B cell (primary cell): ENCODE measurements at regions not wholly inside any gene's neighbourhood (a gene's known extent, or its start where the extent isn't known, plus 50 kb on each side); places are given as distances from the start of the nearest gene placed in this dataset.

ENCODE experiments used
- ATAC-seq: fragments of 200-7000 bp; cut with Tn5 transposase; one replicate; pipeline ENCODE4 v1.10.0; 2021; ENCODE audit warnings: low read depth, mild to moderate bottlenecking, moderate number of reproducible peaks, moderate library complexity
- CTCF ChIA-PET: fragments of 350-600 bp; sonication (Branson Sonifier 250); formaldehyde crosslinking; loops from one replicate; lab custom pipeline; 2021; ENCODE audit warnings: antibody characterized with exemption, inconsistent platforms; lab: Charles Lee
- POLR2A ChIA-PET: fragments of 350-600 bp; sonication (Branson Sonifier 250); formaldehyde crosslinking; loops from one replicate; lab custom pipeline; 2021; ENCODE audit warnings: antibody characterized with exemption; lab: Charles Lee
- DNase-seq: peaks from one replicate; pipeline ENCODE4 v3.0.0; 2013
- H2AFZ ChIP-seq: 2 replicates; pipeline ENCODE4 v1.6.1; 2012; ENCODE audit warnings: mild to moderate bottlenecking, low read depth, low read length; ENCODE audit not compliant: insufficient read depth, poor library complexity, severe bottlenecking
- H3K27ac ChIP-seq, 2 donors: 1 replicate in 1 of 2; 2 replicates in 1 of 2; pipeline ENCODE4 v1.5.1; 2012 to 2013; ENCODE audit warnings: low read length in 2 of 2, mild to moderate bottlenecking in 2 of 2, moderate library complexity in 1 of 2
- H3K27me3 ChIP-seq, 4 experiments: fragments of 200-600 bp in 1 of 4; sonication (generic) in 1 of 4; replicated peaks in 1 of 4; 1 replicate in 2 of 4; 2 replicates in 2 of 4; pipeline versions ENCODE4 v1.6.1 to v1.7.0; 2013 to 2016; ENCODE audit warnings: low read length in 3 of 4, mild to moderate bottlenecking in 2 of 4, mixed read lengths in 1 of 4, moderate library complexity in 1 of 4; ENCODE audit not compliant: insufficient read depth in 4 of 4, control insufficient read depth in 3 of 4; ENCODE audit errors: control extremely low read depth in 1 of 4
- H3K36me3 ChIP-seq, 2 experiments: replicated peaks in 1 of 2; 1 replicate in 1 of 2; 2 replicates in 1 of 2; pipeline versions ENCODE4 v1.6.1 to v1.7.1; 2013; ENCODE audit warnings: low read length in 1 of 2; ENCODE audit not compliant: insufficient read depth in 2 of 2, control insufficient read depth in 1 of 2; ENCODE audit errors: control extremely low read depth in 1 of 2, extremely low read depth in 1 of 2
- H3K4me1 ChIP-seq, 2 donors: fragments of 200-600 bp in 1 of 2; sonication (generic) in 1 of 2; 1 replicate in 1 of 2; 2 replicates in 1 of 2; pipeline versions ENCODE4 v1.5.1 to v1.6.1; 2013 to 2017; ENCODE audit warnings: low read length in 2 of 2; ENCODE audit not compliant: control insufficient read depth in 2 of 2, insufficient read depth in 2 of 2
- H3K4me2 ChIP-seq: replicated peaks from 2 replicates; pipeline ENCODE3; 2012; ENCODE audit warnings: mild to moderate bottlenecking, low read depth, low read length; ENCODE audit not compliant: poor library complexity, severe bottlenecking
- H3K4me3 ChIP-seq, 5 experiments: fragments of 200-600 bp in 1 of 5; sonication (generic) in 1 of 5; 1 replicate in 3 of 5; 2 replicates in 2 of 5; pipeline versions ENCODE4 v1.5.1 to v1.7.0; 2011 to 2016; ENCODE audit warnings: low read length in 4 of 5, mild to moderate bottlenecking in 4 of 5, low read depth in 2 of 5, control low read depth in 1 of 5, moderate library complexity in 1 of 5; ENCODE audit not compliant: insufficient read depth in 1 of 5; ENCODE audit errors: control extremely low read depth in 1 of 5, extremely low read depth in 1 of 5
- H3K79me2 ChIP-seq: fragments of 200-600 bp; sonication (generic); one replicate; pipeline ENCODE4 v1.6.0; 2016; ENCODE audit warnings: low read length; ENCODE audit not compliant: control insufficient read depth, insufficient read depth
- H3K9ac ChIP-seq: fragments of 200-600 bp; sonication (generic); 2 replicates; pipeline ENCODE4 v1.6.1; 2017; ENCODE audit warnings: mild to moderate bottlenecking, low read length, moderate library complexity
- H3K9me3 ChIP-seq, 3 donors: one replicate each; pipeline versions ENCODE4 v1.6.1 to v1.7.1; 2013; ENCODE audit warnings: low read length in 2 of 3; ENCODE audit not compliant: control insufficient read depth in 2 of 3, insufficient read depth in 1 of 3; ENCODE audit errors: control extremely low read depth in 1 of 3
- H4K20me1 ChIP-seq: 2 replicates; pipeline ENCODE4 v1.6.0; 2012; ENCODE audit warnings: mild to moderate bottlenecking, low read length; ENCODE audit not compliant: insufficient read depth, control insufficient read depth, poor library complexity, severe bottlenecking
- H3K27ac Mint-ChIP-seq: one replicate; pipeline ENCODE4 v1.8.0; 2021; ENCODE audit warnings: mixed read lengths
- H3K27me3 Mint-ChIP-seq: one replicate; pipeline ENCODE4 v1.8.0; 2021; ENCODE audit warnings: mixed read lengths
- H3K4me1 Mint-ChIP-seq: one replicate; pipeline ENCODE4 v1.8.0; 2021; ENCODE audit warnings: mixed read lengths
- H3K4me3 Mint-ChIP-seq: one replicate; pipeline ENCODE4 v1.8.0; 2021; ENCODE audit warnings: mixed read lengths
- H3K9me3 Mint-ChIP-seq: one replicate; pipeline ENCODE4 v1.8.0; 2022; ENCODE audit warnings: mixed read lengths; ENCODE audit not compliant: insufficient read depth
- CTCF ChIP-seq: fragments of 200-600 bp; IDR thresholded peaks from one replicate; pipeline ENCODE4 v1.8.0; 2022; ENCODE audit warnings: antibody characterized with exemption, mild to moderate bottlenecking
- EZH2 ChIP-seq: IDR thresholded peaks from 2 replicates; pipeline ENCODE4 v1.6.1; 2012; ENCODE audit warnings: borderline replicate concordance, low read depth, mild to moderate bottlenecking, moderate library complexity, low read length; ENCODE audit not compliant: insufficient read depth, poor library complexity, severe bottlenecking
- WGBS: methylation state at CpG from one replicate; pipeline ENCODE4 v1.1.5; 2013; ENCODE audit warnings: missing lambda C conversion rate; ENCODE audit not compliant: insufficient coverage; 5-methylcytosine and 5-hydroxymethylcytosine counted together
- intact Hi-C: fragments of 100-400 bp; cut with micrococcal nuclease; formaldehyde crosslinking; loops from one replicate; pipeline ENCODE4 v1.10.0; 2022

GRCh38 chr5:126265917-126266316 is 157.3 kb upstream of the GRAMD2B start:
- Mint-ChIP-seq H3K4me3 (no peak overlapping the region), H3K27me3 (no peaks in the 10 kb centered on the region), H3K9me3 (no peaks in the 10 kb centered on the region), H3K4me1 (no peaks in the 10 kb centered on the region), H3K27ac (no peak overlapping the region)
- H3K36me3 ChIP-seq = no peaks in the 10 kb centered on the region
- CTCF ChIA-PET = no interaction called here
- no peak overlapping the region for H3K4me2 ChIP-seq
- TF ChIP-seq CTCF (no peak), EZH2 (no peak)
- H3K27ac ChIP-seq = no peak overlapping the region
- H3K4me1 ChIP-seq = no peaks in the 10 kb centered on the region
- no peak overlapping the region for H2AFZ ChIP-seq
- intact Hi-C loops = no loop called here
- no peak overlapping the region for H3K4me3 ChIP-seq
- whole genome bisulfite sequencing = 53% methylated on average over 3 of the region's 4 CpGs
- DNase-seq (no peak), ATAC-seq (no peak)
- POLR2A ChIA-PET = no interaction called here
- no peak overlapping the region for H3K9ac ChIP-seq
- H4K20me1 ChIP-seq = no peaks in the 10 kb centered on the region
- H3K9me3 ChIP-seq = peaks cover 0 to 5% (median 0%) of the 10 kb centered on the region in 3 donors
- no peaks in the 10 kb centered on the region for H3K79me2 ChIP-seq
- no peaks in the 10 kb centered on the region for H3K27me3 ChIP-seq

- H3K9me3 Mint-ChIP-seq = no peaks in the 10 kb centered on the region
- CTCF ChIA-PET = no interaction called here
- WGBS = no CpG with 5 or more reads among the region's 4 CpGs
These were observed 155.8 kb upstream of the GRAMD2B start for GRCh38 chr5:126267438-126267837.

More at GRCh38 chr5:126267438-126267837, 155.8 kb upstream of the GRAMD2B start:
- Histone ChIP-seq H3K4me3 (no peak overlapping the region), H3K27me3 (no peaks in the 10 kb centered on the region), H2AFZ (no peak overlapping the region), H4K20me1 (no peaks in the 10 kb centered on the region), H3K9me3 (peaks cover 0 to 5% (median 0%) of the 10 kb centered on the region in 3 donors), H3K4me2 (no peak overlapping the region), H3K4me1 (no peaks in the 10 kb centered on the region), H3K36me3 (no peaks in the 10 kb centered on the region), H3K27ac (no peak overlapping the region), H3K79me2 (no peaks in the 10 kb centered on the region), H3K9ac (no peak overlapping the region)
- TF ChIP-seq EZH2 = no peak
- TF ChIP-seq CTCF = no peak
- H3K27ac Mint-ChIP-seq = no peak overlapping the region
- peaks cover 3% of the 10 kb centered on the region for H3K27me3 Mint-ChIP-seq
- ATAC-seq = no peak
- no peaks in the 10 kb centered on the region for H3K4me1 Mint-ChIP-seq
- POLR2A ChIA-PET = no interaction called here
- intact Hi-C loops = no loop called here
- H3K4me3 Mint-ChIP-seq = no peak overlapping the region
- no peak for DNase-seq
